ENCODE measurements at regions not wholly inside any gene's neighbourhood (a gene's known extent, or its start where the extent isn't known, plus 50 kb on each side); places are given as distances from the start of the nearest gene placed in this dataset.
"Not testable (repeated sequence)": the region's sequence is repeated elsewhere in the genome, so short reads cannot be mapped to it uniquely, and the experiment has no call there.

GRCh38 chr6:114690625-114691024 lies 347.8 kb upstream of the HS3ST5 start:
- DNase-seq (ENCODE audit: low read depth, low spot score): peak; percentile 8
- in situ Hi-C loops (cut with HindIII; ENCODE audit: low pct_unique_long_range_greater_than_20kb, low sequenced_read_pairs): no loop called here

- in situ Hi-C loops (cut with HindIII; ENCODE audit: low pct_unique_long_range_greater_than_20kb, low sequenced_read_pairs): no loop called here
- DNase-seq (ENCODE audit: low read depth, low spot score): no peak
Observed at GRCh38 chr6:114659513-114659912, 316.7 kb upstream of the HS3ST5 start.

GRCh38 chr6:114651611-114652010 lies 308.8 kb upstream of the HS3ST5 start:
- no peak for DNase-seq (ENCODE audit: low read depth, low spot score)
- in situ Hi-C loops (cut with HindIII; ENCODE audit: low pct_unique_long_range_greater_than_20kb, low sequenced_read_pairs): no loop called here

- DNase-seq (ENCODE audit: low read depth, low spot score): no peak
- in situ Hi-C loops (cut with HindIII; ENCODE audit: low pct_unique_long_range_greater_than_20kb, low sequenced_read_pairs): no loop called here
Observed at GRCh38 chr6:114650891-114651290, 308.1 kb upstream of the HS3ST5 start.

- DNase-seq (ENCODE audit: low read depth, low spot score): no peak
- in situ Hi-C loops (cut with HindIII; ENCODE audit: low pct_unique_long_range_greater_than_20kb, low sequenced_read_pairs): no loop called here
Observed at GRCh38 chr6:114649298-114649697, 306.5 kb upstream of the HS3ST5 start.

GRCh38 chr6:114648847-114649246 lies 306.0 kb upstream of the HS3ST5 start:
- in situ Hi-C loops (cut with HindIII; ENCODE audit: low pct_unique_long_range_greater_than_20kb, low sequenced_read_pairs): no loop called here
- no peak for DNase-seq (ENCODE audit: low read depth, low spot score)

- DNase-seq (ENCODE audit: low read depth, low spot score): peak; percentile 16
- in situ Hi-C loops (cut with HindIII; ENCODE audit: low pct_unique_long_range_greater_than_20kb, low sequenced_read_pairs): no loop called here
Observed at GRCh38 chr6:114638341-114638740, 295.5 kb upstream of the HS3ST5 start.

- no peak for DNase-seq (ENCODE audit: low read depth, low spot score)
- in situ Hi-C loops (cut with HindIII; ENCODE audit: low pct_unique_long_range_greater_than_20kb, low sequenced_read_pairs): no loop called here
Observed at GRCh38 chr6:114634016-114634415, 291.2 kb upstream of the HS3ST5 start.

- in situ Hi-C loops (cut with HindIII; ENCODE audit: low pct_unique_long_range_greater_than_20kb, low sequenced_read_pairs); DNase-seq (ENCODE audit: low read depth, low spot score): not testable (repeated sequence)
Observed at GRCh38 chr6:114626226-114626625, 283.4 kb upstream of the HS3ST5 start.

GRCh38 chr6:114619621-114620200 lies 276.9 kb upstream of the HS3ST5 start:
- in situ Hi-C loops (cut with HindIII; ENCODE audit: low pct_unique_long_range_greater_than_20kb, low sequenced_read_pairs): no loop called here
- DNase-seq (ENCODE audit: low read depth, low spot score): no peak

- DNase-seq (ENCODE audit: low read depth, low spot score): no peak
- in situ Hi-C loops (cut with HindIII; ENCODE audit: low pct_unique_long_range_greater_than_20kb, low sequenced_read_pairs): no loop called here
Observed at GRCh38 chr6:114611696-114612095, 268.9 kb upstream of the HS3ST5 start.

GRCh38 chr6:114608091-114608490 lies 265.3 kb upstream of the HS3ST5 start:
- DNase-seq (ENCODE audit: low read depth, low spot score): no peak
- in situ Hi-C loops (cut with HindIII; ENCODE audit: low pct_unique_long_range_greater_than_20kb, low sequenced_read_pairs): no loop called here

GRCh38 chr6:114605656-114606055 lies 262.8 kb upstream of the HS3ST5 start:
- no peak for DNase-seq (ENCODE audit: low read depth, low spot score)
- in situ Hi-C loops (cut with HindIII; ENCODE audit: low pct_unique_long_range_greater_than_20kb, low sequenced_read_pairs): no loop called here

- in situ Hi-C loops (cut with HindIII; ENCODE audit: low pct_unique_long_range_greater_than_20kb, low sequenced_read_pairs): no loop called here
- no peak for DNase-seq (ENCODE audit: low read depth, low spot score)
Observed at GRCh38 chr6:114600381-114600780, 257.6 kb upstream of the HS3ST5 start.

- in situ Hi-C loops (cut with HindIII; ENCODE audit: low pct_unique_long_range_greater_than_20kb, low sequenced_read_pairs): no loop called here
- DNase-seq (ENCODE audit: low read depth, low spot score): no peak
Observed at GRCh38 chr6:114595591-114595990, 252.8 kb upstream of the HS3ST5 start.

GRCh38 chr6:114595186-114595585 lies 252.4 kb upstream of the HS3ST5 start:
- in situ Hi-C loops (cut with HindIII; ENCODE audit: low pct_unique_long_range_greater_than_20kb, low sequenced_read_pairs): no loop called here
- no peak for DNase-seq (ENCODE audit: low read depth, low spot score)

- DNase-seq (ENCODE audit: low read depth, low spot score): no peak
- in situ Hi-C loops (cut with HindIII; ENCODE audit: low pct_unique_long_range_greater_than_20kb, low sequenced_read_pairs): no loop called here
Observed at GRCh38 chr6:114592506-114592905, 249.7 kb upstream of the HS3ST5 start.

GRCh38 chr6:114588726-114589125 lies 245.9 kb upstream of the HS3ST5 start:
- DNase-seq (ENCODE audit: low read depth, low spot score): no peak
- in situ Hi-C loops (cut with HindIII; ENCODE audit: low pct_unique_long_range_greater_than_20kb, low sequenced_read_pairs): no loop called here

GRCh38 chr6:114586298-114586697 lies 243.5 kb upstream of the HS3ST5 start:
- no peak for DNase-seq (ENCODE audit: low read depth, low spot score)
- in situ Hi-C loops (cut with HindIII; ENCODE audit: low pct_unique_long_range_greater_than_20kb, low sequenced_read_pairs): no loop called here

GRCh38 chr6:114581293-114581692 lies 238.5 kb upstream of the HS3ST5 start:
- in situ Hi-C loops (cut with HindIII; ENCODE audit: low pct_unique_long_range_greater_than_20kb, low sequenced_read_pairs): no loop called here
- DNase-seq (ENCODE audit: low read depth, low spot score): no peak

Measured in SK-MEL-5 (cell line).